MM.1S (cell line): ENCODE measurements at regions not wholly inside any gene's neighbourhood (a gene's known extent, or its start where the extent isn't known, plus 50 kb on each side); places are given as distances from the start of the nearest gene placed in this dataset.

Experiments used
- EZH2 ChIP-seq: fragments of 300-600 bp; sonication (generic); optimal IDR thresholded peaks from 2 replicates; pipeline ENCODE3; 2017; ENCODE audit warnings: low read depth, mild to moderate bottlenecking, antibody characterized with exemption, low read length, mixed read lengths
- EZH2phosphoT487 ChIP-seq: fragments of 300-600 bp; sonication (generic); IDR thresholded peaks from 2 replicates; pipeline ENCODE4 v1.6.1; 2018; ENCODE audit warnings: antibody characterized with exemption, low read length

- TF ChIP-seq EZH2: no peak
- no peak for TF ChIP-seq EZH2phosphoT487
Measured at GRCh38 chr16:5932906-5933305, 835.3 kb upstream of the EEF2KMT start.
